Effector memory CD8-positive, alpha-beta T cell (primary cell): ENCODE measurements at regions not wholly inside any gene's neighbourhood (a gene's known extent, or its start where the extent isn't known, plus 50 kb on each side); places are given as distances from the start of the nearest gene placed in this dataset.
A peak's percentile ranks its signal among the peaks of the same experiment; 100 is the strongest.

ENCODE experiments used
- ATAC-seq: fragments of 150-1000 bp; cut with Tn5 transposase; replicated peaks from 2 replicates; pipeline ENCODE4 v1.10.0; 2021; ENCODE audit warnings: mild to moderate bottlenecking, moderate library complexity
- DNase-seq, 3 experiments: peaks; one replicate each; pipeline ENCODE4 v3.0.0; 2021
- H3K27ac Mint-ChIP-seq, 2 donors: one replicate each; pipeline ENCODE4 v1.8.0; 2022; ENCODE audit warnings: mild to moderate bottlenecking in 2 of 2, mixed read lengths in 2 of 2, moderate library complexity in 2 of 2
- H3K27me3 Mint-ChIP-seq, 2 donors: one replicate each; pipeline ENCODE4 v1.8.0; 2022; ENCODE audit warnings: mixed read lengths in 2 of 2
- H3K36me3 Mint-ChIP-seq: one replicate; pipeline ENCODE4 v1.8.0; 2022; ENCODE audit warnings: mild to moderate bottlenecking, moderate library complexity, mixed read lengths; ENCODE audit not compliant: insufficient read depth
- H3K4me1 Mint-ChIP-seq, 2 donors: one replicate each; pipeline ENCODE4 v1.8.0; 2022; ENCODE audit warnings: low read depth in 2 of 2, mixed read lengths in 2 of 2
- H3K4me3 Mint-ChIP-seq, 2 donors: one replicate each; pipeline ENCODE4 v1.8.0; 2022; ENCODE audit warnings: mild to moderate bottlenecking in 2 of 2, mixed read lengths in 2 of 2, moderate library complexity in 2 of 2
- H3K9me3 Mint-ChIP-seq, 2 donors: one replicate each; pipeline ENCODE4 v1.8.0; 2022; ENCODE audit warnings: mixed read lengths in 2 of 2

DNA sequence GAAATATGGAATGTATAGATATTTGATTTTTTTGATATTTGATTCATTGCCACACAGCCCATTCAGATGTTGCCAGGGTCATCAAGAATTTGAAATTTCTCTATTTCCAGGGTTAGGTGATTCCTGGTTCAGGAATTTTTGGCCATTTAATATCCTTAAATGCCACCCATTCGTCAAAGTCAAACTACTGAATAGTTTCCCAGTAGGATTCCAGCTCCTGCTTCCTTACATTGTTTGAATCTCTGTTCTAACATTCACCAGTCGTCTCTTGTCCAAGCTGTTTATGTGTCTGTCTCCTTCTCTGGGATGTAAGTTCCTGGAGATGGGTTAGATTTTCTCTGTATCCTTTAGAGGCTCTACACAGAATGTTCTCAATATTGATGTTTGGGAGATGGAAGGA lies 124.9 kb upstream of the TLE3 start:
- H3K9me3 Mint-ChIP-seq = no peaks in the 10 kb centered on the region
- no peak for ATAC-seq
- no peak for DNase-seq
- no peak overlapping the region for H3K27ac Mint-ChIP-seq
- H3K4me1 Mint-ChIP-seq = peaks cover 7% of the 10 kb centered on the region in 2 donors
- no peaks in the 10 kb centered on the region for H3K27me3 Mint-ChIP-seq
- H3K4me3 Mint-ChIP-seq = no peak overlapping the region
- H3K36me3 Mint-ChIP-seq = no peaks in the 10 kb centered on the region

DNA sequence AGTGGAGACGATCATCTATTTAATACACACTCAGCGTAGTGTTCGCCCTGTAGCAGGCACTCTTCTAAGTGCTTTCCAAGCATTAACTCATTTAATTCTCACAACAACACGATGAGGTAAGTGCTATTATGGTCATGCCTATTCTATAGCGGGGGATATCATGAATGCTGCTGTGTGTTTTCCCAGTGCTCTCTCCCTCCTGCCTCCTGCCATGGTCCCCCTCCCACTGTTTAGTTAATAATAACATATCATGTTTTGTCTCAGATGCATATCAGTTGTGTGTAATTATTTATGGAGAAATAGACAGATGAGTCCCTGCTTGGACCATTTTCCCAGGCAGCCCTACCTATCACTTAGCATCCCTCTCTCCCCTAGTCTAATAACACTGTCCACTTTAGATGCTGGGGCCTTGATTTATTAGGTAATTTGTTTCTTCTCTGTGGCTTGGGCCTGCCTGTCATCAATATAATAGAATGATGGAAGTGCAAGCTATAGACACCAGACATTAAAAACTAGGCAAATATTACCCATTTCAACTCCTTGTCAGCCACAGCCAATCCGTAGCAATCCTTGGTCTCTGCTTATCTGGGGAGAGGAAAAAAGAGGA lies 122.9 kb upstream of the TLE3 start:
- no peak for ATAC-seq
- Mint-ChIP-seq H3K36me3 (no peaks in the 10 kb centered on the region), H3K27me3 (no peaks in the 10 kb centered on the region), H3K4me1 (peaks cover 7% of the 10 kb centered on the region in 2 donors), H3K4me3 (no peak overlapping the region), H3K27ac (no peak overlapping the region), H3K9me3 (no peaks in the 10 kb centered on the region)
- no peak for DNase-seq

DNA sequence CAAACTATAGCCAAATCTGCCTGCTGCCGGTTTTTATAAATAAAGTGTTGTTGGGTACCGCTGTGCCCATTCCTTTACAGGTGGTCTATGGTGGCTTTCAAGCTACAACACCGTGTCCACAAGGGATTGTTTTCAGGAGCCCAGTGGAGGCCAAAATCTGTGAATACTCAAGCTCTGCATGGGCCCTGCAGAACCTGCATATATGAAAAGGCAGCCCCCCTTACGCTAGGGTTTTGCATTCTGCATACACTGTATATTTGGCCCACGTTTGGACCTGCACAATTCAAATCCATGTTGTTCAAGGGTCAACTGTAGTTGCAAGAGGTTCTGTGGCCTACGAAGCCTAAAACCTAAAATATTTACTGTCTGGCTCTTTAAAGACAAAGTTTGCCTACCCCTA lies 122.2 kb upstream of the TLE3 start:
- H3K27me3 Mint-ChIP-seq = no peaks in the 10 kb centered on the region
- H3K4me3 Mint-ChIP-seq = no peak overlapping the region

DNA sequence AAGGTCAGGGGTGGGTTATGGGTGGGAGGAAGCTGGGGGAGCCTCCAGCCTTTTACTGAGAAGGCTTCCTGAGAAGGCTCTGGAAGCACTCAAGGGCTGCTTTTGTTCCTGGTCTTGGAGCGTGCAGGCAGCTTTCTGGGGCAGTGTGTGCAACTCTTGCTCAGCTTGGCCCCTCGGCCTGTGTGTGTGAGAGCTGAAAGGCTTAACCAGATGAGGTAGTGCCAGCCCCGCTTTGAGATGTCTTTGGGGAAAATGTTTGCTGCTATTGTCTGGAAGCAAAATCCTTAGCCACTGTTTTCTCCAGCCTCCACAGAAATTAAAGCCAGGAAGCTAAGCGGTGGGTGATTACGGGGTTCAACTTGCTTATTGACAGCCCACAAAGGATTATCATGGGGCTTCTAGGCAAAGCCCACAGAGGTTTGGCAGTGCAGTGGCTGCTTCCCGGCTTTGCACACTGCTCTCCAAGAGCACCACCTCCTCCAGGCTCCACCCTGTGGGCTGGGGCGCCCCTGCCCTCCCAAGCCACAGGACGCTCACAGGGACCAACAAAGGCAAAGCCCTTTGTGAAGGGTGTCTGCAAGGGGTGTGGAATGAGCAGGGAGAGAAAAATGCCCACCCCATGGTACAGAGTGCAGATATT lies 121.7 kb upstream of the TLE3 start:
- Mint-ChIP-seq H3K4me3 (no peak overlapping the region), H3K27ac (no peak overlapping the region), H3K4me1 (peaks cover 7% of the 10 kb centered on the region in 2 donors), H3K36me3 (no peaks in the 10 kb centered on the region), H3K9me3 (no peaks in the 10 kb centered on the region), H3K27me3 (no peaks in the 10 kb centered on the region)
- ATAC-seq = no peak
- DNase-seq = no peak

More for the DNA sequence above, 122.2 kb upstream of the TLE3 start:
- H3K27ac Mint-ChIP-seq = no peak overlapping the region
- H3K9me3 Mint-ChIP-seq = no peaks in the 10 kb centered on the region
- no peaks in the 10 kb centered on the region for H3K36me3 Mint-ChIP-seq
- ATAC-seq = no peak
- peaks cover 7% of the 10 kb centered on the region in 2 donors for H3K4me1 Mint-ChIP-seq
- no peak for DNase-seq

DNA sequence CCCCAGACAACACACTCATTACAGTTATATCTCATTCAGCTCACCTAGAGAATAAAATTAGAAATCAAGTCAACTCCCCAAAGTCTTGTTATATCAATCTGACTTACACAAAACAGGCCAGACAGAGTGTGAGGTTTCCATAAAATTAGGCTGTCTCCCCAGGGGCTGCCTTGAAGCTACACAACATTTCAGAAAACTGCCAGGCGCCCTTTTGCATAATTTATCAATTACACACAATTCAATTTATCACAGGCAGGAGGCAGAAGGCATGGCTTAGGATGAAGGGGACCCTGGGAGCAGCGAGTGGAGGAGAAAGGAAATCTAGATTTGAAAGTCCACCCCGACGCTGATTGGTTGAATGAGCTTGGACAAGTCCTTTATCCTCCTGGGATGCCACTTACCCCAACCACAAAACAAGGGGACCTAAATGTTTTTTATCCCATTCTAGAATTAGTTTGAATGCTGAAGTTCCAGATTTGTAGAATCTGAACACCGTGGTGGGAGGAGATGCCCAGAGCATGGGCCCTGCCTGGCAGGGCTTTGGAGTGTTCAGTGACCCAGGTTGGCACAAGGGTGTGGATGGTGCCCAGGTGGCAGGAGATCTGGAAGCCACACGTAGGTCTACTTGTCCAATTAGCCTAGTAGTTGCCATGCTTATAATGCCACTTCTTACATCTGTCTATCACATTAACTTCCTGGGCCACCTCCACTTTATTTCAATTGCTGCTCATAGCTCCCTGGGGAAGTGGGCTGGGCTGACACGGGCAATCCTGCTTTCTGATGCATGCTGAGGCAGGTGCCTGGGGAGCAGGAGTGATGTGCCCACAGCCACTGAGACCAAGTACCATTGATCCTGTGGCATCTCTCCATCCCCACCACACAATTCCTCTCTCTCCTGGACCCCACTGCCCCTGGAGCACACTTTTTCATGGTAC lies 119.8 kb upstream of the TLE3 start:
- no peaks in the 10 kb centered on the region for H3K9me3 Mint-ChIP-seq
- H3K27ac Mint-ChIP-seq = no peak overlapping the region
- no peak overlapping the region for H3K4me3 Mint-ChIP-seq
- ATAC-seq (no peak), DNase-seq (no peak)
- no peaks in the 10 kb centered on the region for H3K4me1 Mint-ChIP-seq
- H3K36me3 Mint-ChIP-seq = no peaks in the 10 kb centered on the region
- peaks cover 0 to 6% of the 10 kb centered on the region in 2 donors for H3K27me3 Mint-ChIP-seq

DNA sequence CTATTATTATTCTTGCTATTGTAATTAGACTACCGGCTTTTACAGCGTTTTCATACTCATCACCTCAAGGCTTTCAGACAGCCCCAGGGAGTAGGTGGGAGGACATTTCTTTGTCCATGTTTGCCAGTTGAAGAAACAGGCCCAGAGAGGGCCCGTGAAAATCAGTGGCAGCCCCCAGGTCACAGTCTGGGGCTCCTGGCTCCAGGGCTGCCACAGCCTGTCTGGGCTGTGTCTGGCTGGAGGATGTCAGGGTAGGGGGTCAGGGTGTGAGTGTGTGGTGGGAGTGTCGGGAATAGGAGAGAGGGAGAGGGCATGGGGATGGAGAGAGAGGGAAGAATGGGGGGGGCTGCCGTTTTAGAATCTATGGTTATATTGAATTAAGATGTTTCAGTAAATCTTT lies 118.2 kb upstream of the TLE3 start:
- Mint-ChIP-seq H3K27me3 (peaks cover 0 to 9% of the 10 kb centered on the region in 2 donors), H3K4me3 (no peak overlapping the region), H3K27ac (no peak overlapping the region), H3K36me3 (no peaks in the 10 kb centered on the region), H3K9me3 (no peaks in the 10 kb centered on the region), H3K4me1 (no peaks in the 10 kb centered on the region)
- ATAC-seq (no peak), DNase-seq (no peak)

DNA sequence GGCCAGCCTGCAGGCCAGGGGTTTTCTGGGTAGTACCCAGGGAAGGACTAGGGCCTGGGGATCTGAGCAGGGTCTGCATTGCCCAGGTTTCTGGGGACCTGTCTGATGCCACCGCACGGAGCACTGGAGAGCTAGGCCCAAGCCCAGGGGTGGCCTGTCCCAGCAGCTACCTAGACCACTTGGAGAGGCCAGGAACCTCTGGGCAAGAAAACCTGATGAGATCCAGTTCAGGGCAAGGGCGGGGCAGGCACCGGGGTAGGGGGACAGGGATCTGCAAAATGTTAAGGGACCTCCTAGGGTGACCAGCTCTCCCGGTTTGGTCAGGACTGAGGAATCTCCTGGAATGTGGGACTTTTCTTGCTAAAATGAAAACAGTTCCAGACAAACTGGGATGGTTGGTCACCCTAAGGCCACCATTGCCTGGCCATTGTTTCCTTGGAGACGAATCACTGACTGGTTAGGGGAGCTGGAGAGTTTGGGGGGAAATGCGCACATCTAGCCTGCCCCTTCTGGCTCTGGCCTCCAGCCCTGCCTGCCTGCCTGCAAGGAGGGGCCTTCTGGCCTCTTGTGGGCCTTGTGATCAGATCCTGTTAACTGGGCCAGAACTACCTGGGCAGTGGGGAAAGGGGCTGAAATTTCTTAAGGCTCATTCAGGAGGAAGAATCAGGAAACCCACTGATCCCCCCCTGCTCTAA lies 117.4 kb upstream of the TLE3 start:
- Mint-ChIP-seq H3K9me3 (no peaks in the 10 kb centered on the region), H3K27me3 (peaks cover 5 to 17% of the 10 kb centered on the region in 2 donors), H3K27ac (no peak overlapping the region), H3K4me3 (no peak overlapping the region), H3K36me3 (no peaks in the 10 kb centered on the region), H3K4me1 (no peaks in the 10 kb centered on the region)
- ATAC-seq = no peak
- no peak for DNase-seq

DNA sequence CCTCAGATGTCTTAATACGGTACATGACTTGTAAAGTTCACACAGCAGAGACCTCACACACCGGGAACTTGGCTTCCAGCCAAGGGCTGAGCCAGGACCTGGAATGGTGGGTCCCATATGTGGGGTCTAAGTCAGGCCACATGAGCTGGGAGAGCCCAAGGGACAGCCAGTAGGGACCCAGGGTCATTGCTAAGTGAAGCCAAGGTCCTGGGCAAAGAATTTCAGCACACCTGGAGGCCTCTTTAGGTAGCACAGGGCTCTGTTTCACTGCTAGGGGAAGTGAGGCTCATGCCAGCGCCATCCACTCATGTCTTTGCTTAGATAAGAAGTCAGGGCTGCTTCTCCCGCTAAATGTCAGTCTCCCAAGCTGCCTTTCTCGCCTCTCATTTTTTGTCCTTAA lies 116.6 kb upstream of the TLE3 start:
- Mint-ChIP-seq H3K9me3 (no peaks in the 10 kb centered on the region), H3K27ac (no peak overlapping the region), H3K27me3 (peaks cover 7 to 25% of the 10 kb centered on the region in 2 donors), H3K4me1 (no peaks in the 10 kb centered on the region), H3K4me3 (no peak overlapping the region), H3K36me3 (no peaks in the 10 kb centered on the region)
- DNase-seq (no peak), ATAC-seq (no peak)

DNA sequence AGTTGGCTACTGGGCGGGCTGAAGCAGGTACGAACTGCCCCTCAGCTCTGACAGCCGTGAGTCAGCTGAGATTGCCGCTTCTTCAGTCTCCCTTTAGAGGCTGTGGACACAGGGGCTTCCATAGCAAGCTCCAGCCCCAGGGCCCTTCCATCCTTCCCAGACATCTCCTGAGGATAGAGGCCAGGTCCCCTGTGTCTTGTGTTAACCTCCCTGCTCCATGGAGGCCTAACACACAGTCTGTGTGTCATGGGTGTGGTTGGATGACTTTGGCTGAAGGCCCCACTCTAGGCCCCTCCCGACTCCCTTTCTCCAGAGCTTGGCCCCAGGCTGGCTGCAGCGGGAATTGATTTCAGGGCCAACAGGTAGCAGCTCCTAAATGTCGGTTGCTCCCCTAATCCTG lies 116.1 kb upstream of the TLE3 start:
- H3K4me1 Mint-ChIP-seq = no peaks in the 10 kb centered on the region
- H3K27ac Mint-ChIP-seq = no peak overlapping the region
- no peak for ATAC-seq
- no peaks in the 10 kb centered on the region for H3K9me3 Mint-ChIP-seq
- peaks cover 7 to 29% of the 10 kb centered on the region in 2 donors for H3K27me3 Mint-ChIP-seq
- no peaks in the 10 kb centered on the region for H3K36me3 Mint-ChIP-seq
- no peak overlapping the region for H3K4me3 Mint-ChIP-seq
- no peak for DNase-seq

DNA sequence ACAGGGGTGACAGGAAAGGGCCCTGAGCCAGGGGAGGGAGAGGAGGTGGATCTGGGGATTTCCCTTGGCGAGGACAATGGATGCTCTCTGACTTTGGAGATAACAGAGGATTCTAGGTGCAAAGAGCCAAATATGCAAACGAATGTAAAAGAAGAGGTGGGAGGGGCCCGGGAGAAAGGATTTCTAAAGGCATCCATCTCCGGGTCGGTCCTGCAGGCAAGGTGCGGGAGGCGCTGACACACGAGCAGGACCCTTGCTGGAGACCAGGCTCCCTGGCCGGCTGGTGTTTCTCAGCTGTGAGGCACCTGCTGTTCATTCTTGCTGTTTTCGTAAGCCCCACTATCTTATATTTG lies 115.2 kb upstream of the TLE3 start:
- no peaks in the 10 kb centered on the region for H3K9me3 Mint-ChIP-seq
- no peaks in the 10 kb centered on the region for H3K36me3 Mint-ChIP-seq
- ATAC-seq (no peak), DNase-seq (no peak)
- no peaks in the 10 kb centered on the region for H3K4me1 Mint-ChIP-seq
- H3K27ac Mint-ChIP-seq = no peak overlapping the region
- H3K27me3 Mint-ChIP-seq = peaks cover 7 to 29% of the 10 kb centered on the region in 2 donors
- H3K4me3 Mint-ChIP-seq = no peak overlapping the region

DNA sequence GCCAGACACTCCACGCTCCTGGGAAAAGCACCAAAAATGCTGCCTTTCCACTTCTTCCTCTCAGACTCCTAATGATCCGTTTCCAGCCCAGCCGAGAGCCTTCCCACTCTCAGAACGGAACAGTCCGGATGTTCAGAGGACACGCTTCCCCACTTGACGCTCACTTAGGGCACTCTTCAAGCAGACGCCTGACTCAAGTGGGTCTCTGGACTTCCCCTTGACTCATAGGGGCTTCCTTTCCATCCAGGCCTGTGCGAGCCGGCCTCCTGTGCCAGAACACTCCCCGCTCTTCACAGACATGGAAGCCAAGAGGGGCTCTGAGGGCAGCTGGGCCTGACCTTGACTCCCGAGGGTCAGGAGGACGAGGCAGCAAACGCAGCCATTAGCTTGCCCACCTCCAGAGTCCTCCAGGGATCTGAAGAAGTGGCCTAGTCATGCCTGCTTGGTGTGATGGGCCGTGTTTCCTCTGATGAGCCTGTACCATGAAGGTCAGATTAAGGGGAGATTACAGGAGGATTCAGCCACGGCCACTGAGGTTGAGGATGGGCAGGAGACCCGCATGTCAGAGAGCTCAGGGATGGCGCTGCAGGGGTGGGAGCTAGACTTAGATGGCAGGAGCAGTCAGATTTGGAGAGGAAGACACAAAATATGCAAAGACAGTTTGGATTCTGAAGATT lies 114.7 kb upstream of the TLE3 start:
- Mint-ChIP-seq H3K4me1 (no peaks in the 10 kb centered on the region), H3K36me3 (no peaks in the 10 kb centered on the region), H3K27me3 (peaks cover 7 to 29% of the 10 kb centered on the region in 2 donors), H3K9me3 (no peaks in the 10 kb centered on the region), H3K4me3 (no peak overlapping the region), H3K27ac (no peak overlapping the region)
- ATAC-seq = no peak
- no peak for DNase-seq

DNA sequence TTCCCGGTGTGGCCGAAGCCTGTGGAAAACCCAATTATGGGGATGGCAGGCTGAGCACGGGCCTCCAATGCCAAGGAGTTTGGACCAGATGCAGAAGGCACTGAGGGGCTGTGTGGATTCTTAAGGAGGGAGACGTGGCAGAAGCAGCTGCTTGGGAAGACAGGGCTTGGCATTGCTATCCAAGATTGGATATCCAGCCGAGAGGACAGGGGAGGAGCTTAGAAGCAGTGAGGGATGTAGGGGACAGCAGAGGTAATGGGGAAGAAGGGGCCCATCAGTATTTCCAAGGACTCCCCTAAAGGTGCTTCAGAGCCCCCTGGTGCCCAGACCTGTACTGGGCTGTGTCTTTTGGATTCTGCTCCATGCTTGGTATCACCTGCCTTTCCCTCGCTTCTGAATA lies 112.8 kb upstream of the TLE3 start:
- no peak for DNase-seq
- no peak overlapping the region for H3K27ac Mint-ChIP-seq
- H3K36me3 Mint-ChIP-seq = no peaks in the 10 kb centered on the region
- H3K4me3 Mint-ChIP-seq = no peak overlapping the region
- H3K27me3 Mint-ChIP-seq = peaks cover 16 to 39% of the 10 kb centered on the region in 2 donors
- no peak for ATAC-seq
- H3K4me1 Mint-ChIP-seq = no peaks in the 10 kb centered on the region
- no peaks in the 10 kb centered on the region for H3K9me3 Mint-ChIP-seq

DNA sequence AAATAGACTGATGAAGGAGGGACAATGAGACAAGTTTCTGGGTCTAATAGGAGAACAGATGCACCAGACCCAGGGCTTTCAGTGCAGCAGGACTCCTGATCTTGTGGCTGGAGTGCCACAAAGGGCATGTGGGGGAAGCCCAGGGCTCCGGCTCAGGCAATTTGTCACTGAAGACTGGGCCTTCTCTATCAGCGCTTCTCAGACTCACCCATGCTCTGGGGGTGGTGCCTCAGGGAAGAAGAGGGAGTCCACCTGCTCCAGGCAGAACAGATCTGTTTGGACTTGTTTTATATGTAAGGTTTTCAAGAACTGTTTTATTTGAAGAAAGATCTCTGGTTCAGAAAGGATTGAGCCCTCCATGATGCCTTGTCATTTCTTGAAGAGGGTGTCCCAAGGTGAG lies 112.4 kb upstream of the TLE3 start:
- H3K4me3 Mint-ChIP-seq = no peak overlapping the region
- H3K36me3 Mint-ChIP-seq = no peaks in the 10 kb centered on the region
- peaks cover 16 to 39% of the 10 kb centered on the region in 2 donors for H3K27me3 Mint-ChIP-seq
- no peak for ATAC-seq
- H3K27ac Mint-ChIP-seq = peak overlapping the region in 1 of 2 donors; percentile 6
- H3K9me3 Mint-ChIP-seq = no peaks in the 10 kb centered on the region
- DNase-seq = no peak
- no peaks in the 10 kb centered on the region for H3K4me1 Mint-ChIP-seq
